NCI-H1436 treated with DMSO at 0.1 percent for 48 hours (cell line): ENCODE measurements at regions not wholly inside any gene's neighbourhood (a gene's known extent, or its start where the extent isn't known, plus 50 kb on each side); places are given as distances from the start of the nearest gene placed in this dataset.
"Not testable (repeated sequence)": the region's sequence is repeated elsewhere in the genome, so short reads cannot be mapped to it uniquely, and the experiment has no call there.

Source experiments
- DNase-seq: peaks from one replicate; lab custom pipeline; 2025; lab: John Stamatoyannopoulos, UW

GRCh38 chr6:169861431-169862042 lies 110.1 kb downstream of the ERMARD start:
- no peak for DNase-seq

GRCh38 chr6:169859978-169860703 lies 108.7 kb downstream of the ERMARD start:
- DNase-seq, result no peak

- no peak for DNase-seq
Measured at GRCh38 chr6:169859401-169859977, 108.1 kb downstream of the ERMARD start.

- DNase-seq, result no peak
Measured at GRCh38 chr6:169858935-169859351, 107.5 kb downstream of the ERMARD start.

GRCh38 chr6:169858293-169858934 lies 107.0 kb downstream of the ERMARD start:
- no peak for DNase-seq

- DNase-seq, result no peak
Measured at GRCh38 chr6:169857343-169858292, 106.2 kb downstream of the ERMARD start.

GRCh38 chr6:169856442-169857342 lies 105.3 kb downstream of the ERMARD start:
- DNase-seq, result not testable (repeated sequence)

GRCh38 chr6:169854813-169855212 lies 103.4 kb downstream of the ERMARD start:
- DNase-seq, result no peak

- no peak for DNase-seq
Measured at GRCh38 chr6:169854083-169854725, 102.8 kb downstream of the ERMARD start.

- no peak for DNase-seq
Measured at GRCh38 chr6:169853196-169854082, 102.0 kb downstream of the ERMARD start.

- no peak for DNase-seq
Measured at GRCh38 chr6:169852504-169853195, 101.2 kb downstream of the ERMARD start.

- peak; percentile 19 for DNase-seq
Measured at GRCh38 chr6:169851641-169852503, 100.5 kb downstream of the ERMARD start.

- no peak for DNase-seq
Measured at GRCh38 chr6:169850746-169851145, 99.3 kb downstream of the ERMARD start.

- no peak for DNase-seq
Measured at GRCh38 chr6:169850154-169850553, 98.7 kb downstream of the ERMARD start.

GRCh38 chr6:169849396-169849795 lies 98.0 kb downstream of the ERMARD start:
- DNase-seq, result no peak

- DNase-seq, result no peak
Measured at GRCh38 chr6:169848946-169849345, 97.5 kb downstream of the ERMARD start.

GRCh38 chr6:169847901-169848311 lies 96.5 kb downstream of the ERMARD start:
- no peak for DNase-seq
